Thoracic aorta (tissue), 2 donors: ENCODE measurements at regions not wholly inside any gene's neighbourhood (a gene's known extent, or its start where the extent isn't known, plus 50 kb on each side); places are given as distances from the start of the nearest gene placed in this dataset.

ENCODE experiments used
- ATAC-seq: fragments of 150-250 bp; one replicate; pipeline ENCODE4 v1.8.0; 2017; ENCODE audit warnings: low read depth; ENCODE audit not compliant: insufficient number of reproducible peaks, low FRiP score
- DNase-seq: peaks from one replicate; pipeline ENCODE4 v3.0.0-alpha.2; 2020; ENCODE audit warnings: low spot score
- H3K27ac ChIP-seq, 2 donors: fragments of 200-600 bp; sonication (generic); 1 replicate in 1 of 2; 2 replicates in 1 of 2; pipeline ENCODE4 v1.5.1; 2016; ENCODE audit warnings: mild to moderate bottlenecking in 2 of 2, moderate library complexity in 2 of 2
- H3K27me3 ChIP-seq: fragments of 200-600 bp; sonication (generic); replicated peaks from 2 replicates; pipeline ENCODE4 v1.6.0; 2016; ENCODE audit warnings: mild to moderate bottlenecking; ENCODE audit not compliant: insufficient read depth
- H3K36me3 ChIP-seq: fragments of 200-600 bp; sonication (generic); one replicate; pipeline ENCODE4 v1.5.1; 2016
- H3K4me1 ChIP-seq, 2 donors: fragments of 200-600 bp; sonication (generic); 1 replicate in 1 of 2; 2 replicates in 1 of 2; pipeline versions ENCODE4 v1.5.1 to v1.6.0; 2016; ENCODE audit warnings: low read depth in 2 of 2, mild to moderate bottlenecking in 1 of 2; ENCODE audit not compliant: control insufficient read depth in 1 of 2
- H3K4me3 ChIP-seq: fragments of 200-600 bp; sonication (generic); 2 replicates; pipeline ENCODE4 v1.5.1; 2016; ENCODE audit warnings: mild to moderate bottlenecking
- H3K9me3 ChIP-seq: fragments of 200-600 bp; sonication (generic); 2 replicates; pipeline ENCODE4 v1.5.1; 2016
- CTCF ChIP-seq: fragments of 200-600 bp; sonication (generic); IDR thresholded peaks from one replicate; pipeline ENCODE4 v1.5.1; 2019; ENCODE audit warnings: antibody characterized with exemption

DNA sequence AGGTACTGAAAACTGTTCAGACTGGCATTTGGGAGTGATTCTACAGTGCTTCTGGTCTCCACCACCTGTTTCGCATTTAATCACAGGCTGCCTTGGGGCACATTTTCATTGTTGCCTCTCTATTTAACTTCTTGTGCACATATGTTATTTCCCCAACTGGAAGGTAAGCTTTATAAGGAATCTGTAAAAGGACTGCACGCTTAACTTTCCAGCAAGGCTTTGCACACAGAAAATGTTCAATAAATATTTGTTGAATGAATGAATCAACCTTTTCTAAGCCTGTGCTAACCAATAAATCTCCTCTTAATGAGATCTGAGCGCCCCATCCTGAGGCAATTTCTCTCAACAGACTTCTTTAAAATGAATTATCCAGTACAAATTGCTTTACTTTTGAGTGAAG lies 84.3 kb upstream of the ARHGAP29 start:
- no peak for TF ChIP-seq CTCF
- peaks cover 33 to 78% of the 10 kb centered on the region in 2 donors for H3K4me1 ChIP-seq
- no peaks in the 10 kb centered on the region for H3K27me3 ChIP-seq
- H3K4me3 ChIP-seq, result no peak overlapping the region
- H3K36me3 ChIP-seq, result no peaks in the 10 kb centered on the region
- H3K27ac ChIP-seq, result no peak overlapping the region
- ATAC-seq (no peak), DNase-seq (no peak)
- no peaks in the 10 kb centered on the region for H3K9me3 ChIP-seq

GRCh38 chr1:94319319-94320102 lies 82.1 kb upstream of the ARHGAP29 start:
- no peaks in the 10 kb centered on the region for H3K9me3 ChIP-seq
- H3K4me3 ChIP-seq, result no peak overlapping the region
- H3K27ac ChIP-seq, result peak overlapping the region in 1 of 2 donors; percentile 35
- no peaks in the 10 kb centered on the region for H3K36me3 ChIP-seq
- no peaks in the 10 kb centered on the region for H3K27me3 ChIP-seq
- ATAC-seq (no peak), DNase-seq (no peak)
- peaks cover 20 to 58% of the 10 kb centered on the region in 2 donors for H3K4me1 ChIP-seq
- TF ChIP-seq CTCF, result no peak

DNA sequence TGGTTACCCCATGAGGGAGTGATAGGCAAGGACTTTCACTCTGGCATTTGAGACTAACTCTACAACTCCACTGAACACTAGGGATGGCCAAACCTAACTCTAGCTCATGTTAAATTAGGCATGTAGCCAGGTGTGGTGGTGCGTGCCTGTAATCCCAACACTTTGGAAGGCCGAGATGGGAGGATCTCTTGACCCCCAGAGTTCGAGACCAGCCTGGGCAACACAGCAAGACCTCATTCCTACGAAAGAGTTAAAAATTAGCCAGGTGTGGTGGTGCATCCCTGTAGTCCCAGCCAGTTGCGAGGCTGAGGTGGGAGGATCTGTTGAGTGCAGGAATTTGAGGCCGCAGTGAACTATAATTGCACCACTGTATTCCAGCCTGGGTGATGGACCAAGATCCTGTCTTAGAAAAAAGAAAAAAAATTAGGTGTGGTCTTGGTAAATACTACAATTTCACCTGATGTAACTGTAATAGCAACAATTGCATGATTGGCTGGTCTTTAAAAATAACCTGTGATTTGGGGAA lies 81.2 kb upstream of the ARHGAP29 start:
- Histone ChIP-seq H3K4me1 (peaks cover 13 to 48% of the 10 kb centered on the region in 2 donors), H3K27me3 (no peaks in the 10 kb centered on the region), H3K4me3 (no peak overlapping the region), H3K9me3 (no peaks in the 10 kb centered on the region), H3K27ac (no peak overlapping the region), H3K36me3 (no peaks in the 10 kb centered on the region)
- no peak for ATAC-seq
- TF ChIP-seq CTCF, result no peak
- no peak for DNase-seq

DNA sequence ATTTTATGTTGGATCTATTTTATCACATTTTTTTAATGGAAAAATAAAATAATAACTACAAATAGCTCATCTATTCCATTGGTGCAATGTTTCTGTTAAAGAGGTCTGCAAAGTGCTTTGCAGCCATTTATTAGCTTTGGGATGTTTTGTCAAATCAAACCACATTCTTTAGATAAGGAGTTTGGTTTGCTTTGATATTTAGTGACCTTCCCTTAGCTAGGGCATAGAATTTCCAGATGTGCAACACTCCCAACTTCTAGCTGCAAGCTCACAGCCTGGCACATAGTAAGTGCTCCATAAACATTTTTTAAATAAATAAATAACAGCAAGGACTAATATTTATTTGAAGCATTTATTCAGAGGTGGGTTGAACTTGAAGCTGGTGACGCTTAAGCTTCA lies 80.4 kb upstream of the ARHGAP29 start:
- no peaks in the 10 kb centered on the region for H3K27me3 ChIP-seq

More for the DNA sequence above, 80.4 kb upstream of the ARHGAP29 start:
- no peak overlapping the region for H3K4me3 ChIP-seq
- DNase-seq, result no peak
- peaks cover 12 to 41% of the 10 kb centered on the region in 2 donors for H3K4me1 ChIP-seq
- H3K27ac ChIP-seq, result no peak overlapping the region
- no peak for TF ChIP-seq CTCF
- no peaks in the 10 kb centered on the region for H3K36me3 ChIP-seq
- ATAC-seq, result no peak
- no peaks in the 10 kb centered on the region for H3K9me3 ChIP-seq
